ENCODE measurements at regions not wholly inside any gene's neighbourhood (a gene's known extent, or its start where the extent isn't known, plus 50 kb on each side); places are given as distances from the start of the nearest gene placed in this dataset.
"Not testable (repeated sequence)": the region's sequence is repeated elsewhere in the genome, so short reads cannot be mapped to it uniquely, and the experiment has no call there.

DNA sequence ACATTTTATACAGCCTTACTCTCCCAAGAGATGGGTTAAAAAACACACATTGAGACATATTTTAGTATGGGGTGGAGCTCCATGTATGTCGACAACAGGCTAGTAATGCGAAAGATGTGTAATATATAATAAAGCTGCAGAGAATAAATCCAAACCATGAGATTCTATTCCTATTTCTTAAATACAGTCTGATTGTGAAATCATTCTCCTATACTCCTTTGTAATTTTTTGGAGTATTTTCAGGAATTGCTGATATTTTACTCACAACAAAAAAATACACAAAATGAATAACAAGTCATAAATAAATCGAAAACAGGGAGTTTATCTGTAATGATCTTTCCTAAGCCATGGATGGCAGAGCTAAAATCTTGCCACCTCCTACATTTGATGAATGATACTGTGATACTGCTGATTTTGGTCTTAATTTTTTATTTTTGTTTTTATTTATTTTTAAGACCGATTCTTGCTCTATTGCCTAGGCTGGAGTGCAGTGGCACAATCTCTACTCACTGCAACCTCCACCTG lies 173.5 kb upstream of the KLF6 start:
- Histone ChIP-seq H3K9me3 (no peaks in the 10 kb centered on the region), H3K4me1 (ENCODE audit: insufficient read depth) (no peaks in the 10 kb centered on the region), H3K36me3 (no peaks in the 10 kb centered on the region), H3K27me3 (no peaks in the 10 kb centered on the region), H3K27ac (no peak overlapping the region), H3K4me3 (no peak overlapping the region)
- intact Hi-C loops (cut with DNase I): no loop called here
- WGBS, 3 donors: 84 to 88% (median 87%) methylated on average over 4 of the region's 4 CpGs
- TF ChIP-seq POLR2A (IDR thresholded peaks at IDR 0.05) (no peak), EP300 (IDR thresholded peaks at IDR 0.05) (no peak)
- TF ChIP-seq, protein P1, sequence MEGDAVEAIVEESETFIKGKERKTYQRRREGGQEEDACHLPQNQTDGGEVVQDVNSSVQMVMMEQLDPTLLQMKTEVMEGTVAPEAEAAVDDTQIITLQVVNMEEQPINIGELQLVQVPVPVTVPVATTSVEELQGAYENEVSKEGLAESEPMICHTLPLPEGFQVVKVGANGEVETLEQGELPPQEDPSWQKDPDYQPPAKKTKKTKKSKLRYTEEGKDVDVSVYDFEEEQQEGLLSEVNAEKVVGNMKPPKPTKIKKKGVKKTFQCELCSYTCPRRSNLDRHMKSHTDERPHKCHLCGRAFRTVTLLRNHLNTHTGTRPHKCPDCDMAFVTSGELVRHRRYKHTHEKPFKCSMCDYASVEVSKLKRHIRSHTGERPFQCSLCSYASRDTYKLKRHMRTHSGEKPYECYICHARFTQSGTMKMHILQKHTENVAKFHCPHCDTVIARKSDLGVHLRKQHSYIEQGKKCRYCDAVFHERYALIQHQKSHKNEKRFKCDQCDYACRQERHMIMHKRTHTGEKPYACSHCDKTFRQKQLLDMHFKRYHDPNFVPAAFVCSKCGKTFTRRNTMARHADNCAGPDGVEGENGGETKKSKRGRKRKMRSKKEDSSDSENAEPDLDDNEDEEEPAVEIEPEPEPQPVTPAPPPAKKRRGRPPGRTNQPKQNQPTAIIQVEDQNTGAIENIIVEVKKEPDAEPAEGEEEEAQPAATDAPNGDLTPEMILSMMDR (IDR thresholded peaks at IDR 0.05): no peak
- DNase-seq: no peak

- H3K36me3 ChIP-seq: no peaks in the 10 kb centered on the region
- no peaks in the 10 kb centered on the region for H3K27me3 ChIP-seq
- no peaks in the 10 kb centered on the region for H3K4me1 ChIP-seq (ENCODE audit: insufficient read depth)
- H3K4me3 ChIP-seq: no peak overlapping the region
- no peak for DNase-seq
- WGBS, 3 donors: 70 to 82% (median 78%) methylated on average over 13 of the region's 13 CpGs
- no peak overlapping the region for H3K27ac ChIP-seq
- TF ChIP-seq POLR2A (IDR thresholded peaks at IDR 0.05): no peak
- TF ChIP-seq, protein P1 (IDR thresholded peaks at IDR 0.05): no peak
- no peak for TF ChIP-seq EP300 (IDR thresholded peaks at IDR 0.05)
- no peaks in the 10 kb centered on the region for H3K9me3 ChIP-seq
- intact Hi-C loops (cut with DNase I): no loop called here
These were observed 171.1 kb upstream of the KLF6 start for GRCh38 chr10:3955955-3956617.

GRCh38 chr10:3955493-3955892 lies 170.5 kb upstream of the KLF6 start:
- 39 to 66% (median 60%) methylated on average over 13 of the region's 13 CpGs for WGBS, 3 donors
- Histone ChIP-seq H3K27me3 (no peaks in the 10 kb centered on the region), H3K9me3 (no peaks in the 10 kb centered on the region), H3K4me3 (no peak overlapping the region), H3K27ac (no peak overlapping the region), H3K36me3 (no peaks in the 10 kb centered on the region), H3K4me1 (ENCODE audit: insufficient read depth) (no peaks in the 10 kb centered on the region)
- TF ChIP-seq EP300 (IDR thresholded peaks at IDR 0.05) (no peak), POLR2A (IDR thresholded peaks at IDR 0.05) (no peak)
- TF ChIP-seq, protein P1 (IDR thresholded peaks at IDR 0.05): no peak
- intact Hi-C loops (cut with DNase I): no loop called here
- no peak for DNase-seq

- 18 to 41% (median 22%) methylated on average over 4 of the region's 4 CpGs for WGBS, 3 donors
- H3K27ac ChIP-seq: peak overlapping the region in 1 of 2 donors; percentile 12
- intact Hi-C loops (cut with DNase I): no loop called here
These were observed 169.6 kb upstream of the KLF6 start for GRCh38 chr10:3954615-3955014.

GRCh38 chr10:3954007-3954406 lies 169.0 kb upstream of the KLF6 start:
- H3K27me3 ChIP-seq; H3K9me3 ChIP-seq; H3K27ac ChIP-seq; H3K4me1 ChIP-seq (ENCODE audit: insufficient read depth); DNase-seq; H3K4me3 ChIP-seq; H3K36me3 ChIP-seq; intact Hi-C loops (cut with DNase I): not testable (repeated sequence)
- WGBS, 3 donors: 98 to 100% (median 99%) methylated on average over 1 of the region's 1 CpG

More at GRCh38 chr10:3954615-3955014, 169.6 kb upstream of the KLF6 start:
- Histone ChIP-seq H3K36me3 (no peaks in the 10 kb centered on the region), H3K4me1 (ENCODE audit: insufficient read depth) (no peaks in the 10 kb centered on the region), H3K9me3 (no peaks in the 10 kb centered on the region), H3K4me3 (no peak overlapping the region), H3K27me3 (no peaks in the 10 kb centered on the region)
- TF ChIP-seq, protein P1 (IDR thresholded peaks at IDR 0.05): no peak
- TF ChIP-seq EP300 (IDR thresholded peaks at IDR 0.05) (no peak), POLR2A (IDR thresholded peaks at IDR 0.05) (no peak)
- DNase-seq: peak in 3 of 5 donors; percentile 26 to 52 (median 44)
